IPS-20b (cell line): ENCODE measurements at regions not wholly inside any gene's neighbourhood (a gene's known extent, or its start where the extent isn't known, plus 50 kb on each side); places are given as distances from the start of the nearest gene placed in this dataset.

Source experiments
- H3K27ac ChIP-seq: one replicate; pipeline ENCODE4 v1.5.1; 2013; ENCODE audit warnings: low read length
- H3K27me3 ChIP-seq: 2 replicates; pipeline ENCODE4 v1.6.1; 2013; ENCODE audit warnings: mild to moderate bottlenecking, low read length, inconsistent platforms; ENCODE audit not compliant: insufficient read depth
- H3K36me3 ChIP-seq: 2 replicates; pipeline ENCODE4 v1.6.1; 2013; ENCODE audit warnings: low read depth, mild to moderate bottlenecking, inconsistent platforms, low read length, moderate library complexity; ENCODE audit not compliant: insufficient read depth
- H3K4me1 ChIP-seq: 2 replicates; pipeline ENCODE4 v1.6.1; 2013; ENCODE audit warnings: mild to moderate bottlenecking, control low read depth, inconsistent platforms, low read length, moderate library complexity; ENCODE audit not compliant: insufficient read depth
- H3K4me3 ChIP-seq: 2 replicates; pipeline ENCODE4 v1.5.1; 2013; ENCODE audit warnings: mild to moderate bottlenecking, low read length, inconsistent platforms
- H3K9ac ChIP-seq: 2 replicates; pipeline ENCODE4 v1.6.1; 2013; ENCODE audit warnings: low read depth, mild to moderate bottlenecking, inconsistent platforms, low read length, moderate library complexity
- H3K9me3 ChIP-seq: 2 replicates; pipeline ENCODE4 v1.6.1; 2013; ENCODE audit warnings: mild to moderate bottlenecking, low read depth, low read length, inconsistent platforms; ENCODE audit not compliant: insufficient read depth

GRCh38 chr14:86518298-86518697 lies 988.4 kb downstream of the FLRT2 start:
- Histone ChIP-seq H3K27me3 (no peaks in the 10 kb centered on the region), H3K36me3 (no peaks in the 10 kb centered on the region), H3K4me1 (no peaks in the 10 kb centered on the region), H3K9me3 (no peaks in the 10 kb centered on the region), H3K27ac (no peak overlapping the region), H3K9ac (no peak overlapping the region), H3K4me3 (no peak overlapping the region)

GRCh38 chr14:86515195-86515594 lies 985.3 kb downstream of the FLRT2 start:
- H3K9me3 ChIP-seq: no peaks in the 10 kb centered on the region
- H3K27ac ChIP-seq: no peak overlapping the region

GRCh38 chr14:86513564-86513963 lies 983.6 kb downstream of the FLRT2 start:
- H3K9ac ChIP-seq: no peak overlapping the region
- H3K27ac ChIP-seq: no peak overlapping the region
- H3K4me1 ChIP-seq: no peaks in the 10 kb centered on the region
- H3K9me3 ChIP-seq: no peaks in the 10 kb centered on the region
- H3K4me3 ChIP-seq: no peak overlapping the region
- H3K36me3 ChIP-seq: no peaks in the 10 kb centered on the region
- H3K27me3 ChIP-seq: no peaks in the 10 kb centered on the region

More at GRCh38 chr14:86515195-86515594, 985.3 kb downstream of the FLRT2 start:
- H3K27me3 ChIP-seq: no peaks in the 10 kb centered on the region
- no peaks in the 10 kb centered on the region for H3K4me1 ChIP-seq
- H3K9ac ChIP-seq: no peak overlapping the region
- H3K36me3 ChIP-seq: no peaks in the 10 kb centered on the region
- no peak overlapping the region for H3K4me3 ChIP-seq

- Histone ChIP-seq H3K36me3 (no peaks in the 10 kb centered on the region), H3K4me1 (no peaks in the 10 kb centered on the region), H3K4me3 (no peak overlapping the region), H3K27me3 (no peaks in the 10 kb centered on the region), H3K9me3 (no peaks in the 10 kb centered on the region), H3K27ac (no peak overlapping the region), H3K9ac (no peak overlapping the region)
Observed at GRCh38 chr14:86513056-86513455, 983.1 kb downstream of the FLRT2 start.

- no peak overlapping the region for H3K4me3 ChIP-seq
- no peaks in the 10 kb centered on the region for H3K36me3 ChIP-seq
- H3K4me1 ChIP-seq: no peaks in the 10 kb centered on the region
- H3K27me3 ChIP-seq: no peaks in the 10 kb centered on the region
- no peaks in the 10 kb centered on the region for H3K9me3 ChIP-seq
- no peak overlapping the region for H3K27ac ChIP-seq
- H3K9ac ChIP-seq: no peak overlapping the region
Observed at GRCh38 chr14:86510491-86510890, 980.5 kb downstream of the FLRT2 start.

GRCh38 chr14:86505808-86506207 lies 975.9 kb downstream of the FLRT2 start:
- no peak overlapping the region for H3K27ac ChIP-seq
- no peaks in the 10 kb centered on the region for H3K4me1 ChIP-seq
- no peaks in the 10 kb centered on the region for H3K36me3 ChIP-seq
- H3K9me3 ChIP-seq: no peaks in the 10 kb centered on the region
- no peak overlapping the region for H3K9ac ChIP-seq
- H3K27me3 ChIP-seq: no peaks in the 10 kb centered on the region
- H3K4me3 ChIP-seq: no peak overlapping the region

GRCh38 chr14:86501611-86502010 lies 971.7 kb downstream of the FLRT2 start:
- H3K9ac ChIP-seq: no peak overlapping the region
- H3K4me3 ChIP-seq: no peak overlapping the region
- no peaks in the 10 kb centered on the region for H3K36me3 ChIP-seq
- no peaks in the 10 kb centered on the region for H3K4me1 ChIP-seq
- H3K27me3 ChIP-seq: no peaks in the 10 kb centered on the region
- H3K27ac ChIP-seq: no peak overlapping the region
- no peaks in the 10 kb centered on the region for H3K9me3 ChIP-seq

GRCh38 chr14:86491743-86492142 lies 961.8 kb downstream of the FLRT2 start:
- H3K4me3 ChIP-seq: no peak overlapping the region
- no peaks in the 10 kb centered on the region for H3K4me1 ChIP-seq
- no peaks in the 10 kb centered on the region for H3K27me3 ChIP-seq
- no peaks in the 10 kb centered on the region for H3K36me3 ChIP-seq
- no peaks in the 10 kb centered on the region for H3K9me3 ChIP-seq
- H3K27ac ChIP-seq: no peak overlapping the region
- no peak overlapping the region for H3K9ac ChIP-seq

- Histone ChIP-seq H3K27ac (no peak overlapping the region), H3K27me3 (no peaks in the 10 kb centered on the region), H3K36me3 (no peaks in the 10 kb centered on the region), H3K4me3 (no peak overlapping the region), H3K9ac (no peak overlapping the region), H3K9me3 (no peaks in the 10 kb centered on the region), H3K4me1 (peaks cover 3% of the 10 kb centered on the region; the same call in 1 of the 2 replicates)
Observed at GRCh38 chr14:86481104-86481503, 951.2 kb downstream of the FLRT2 start.

GRCh38 chr14:86464341-86464740 lies 934.4 kb downstream of the FLRT2 start:
- no peaks in the 10 kb centered on the region for H3K36me3 ChIP-seq
- H3K9me3 ChIP-seq: no peaks in the 10 kb centered on the region
- H3K9ac ChIP-seq: no peak overlapping the region
- no peak overlapping the region for H3K27ac ChIP-seq
- no peaks in the 10 kb centered on the region for H3K4me1 ChIP-seq
- H3K27me3 ChIP-seq: no peaks in the 10 kb centered on the region
- H3K4me3 ChIP-seq: no peak overlapping the region

- H3K36me3 ChIP-seq: no peaks in the 10 kb centered on the region
- H3K27me3 ChIP-seq: no peaks in the 10 kb centered on the region
- H3K9me3 ChIP-seq: no peaks in the 10 kb centered on the region
- no peak overlapping the region for H3K4me3 ChIP-seq
- H3K4me1 ChIP-seq: no peaks in the 10 kb centered on the region
- no peak overlapping the region for H3K27ac ChIP-seq
- H3K9ac ChIP-seq: no peak overlapping the region
Observed at GRCh38 chr14:86462193-86462753, 932.3 kb downstream of the FLRT2 start.

GRCh38 chr14:86457481-86458135 lies 927.7 kb downstream of the FLRT2 start:
- H3K4me1 ChIP-seq: no peaks in the 10 kb centered on the region
- H3K27ac ChIP-seq: no peak overlapping the region
- H3K9me3 ChIP-seq: no peaks in the 10 kb centered on the region
- no peaks in the 10 kb centered on the region for H3K27me3 ChIP-seq
- H3K9ac ChIP-seq: no peak overlapping the region
- H3K4me3 ChIP-seq: no peak overlapping the region
- H3K36me3 ChIP-seq: no peaks in the 10 kb centered on the region
